K562 (cell line): ENCODE measurements at regions not wholly inside any gene's neighbourhood (a gene's known extent, or its start where the extent isn't known, plus 50 kb on each side); places are given as distances from the start of the nearest gene placed in this dataset.

ENCODE experiments used
- ATAC-seq: fragments of 200-7000 bp; cut with Tn5 transposase; 3 replicates; pipeline ENCODE4 v1.9.1; 2020; ENCODE audit warnings: moderate library complexity
- BruUV-seq: library from RNA; stranded (reverse); fragments of 400-500 nt; replicated peaks from 2 replicates; lab custom pipeline; 2021; lab: Mats Ljungman, UMichigan
- CTCF ChIA-PET: fragments of 300-600 bp; formaldehyde crosslinking; extraction: SDS; loops from one replicate; lab custom pipeline; 2021; ENCODE audit warnings: low intra/inter-chr PET ratio; lab: Yijun Ruan, JAX
- POLR2A ChIA-PET: fragments of 300-600, 350-650 bp; sonication (Branson Sonifier 250); formaldehyde crosslinking; extraction: SDS; loops from one replicate; lab custom pipeline; 2021; ENCODE audit warnings: antibody characterized with exemption, inconsistent platforms; lab: Yijun Ruan, JAX
- DNase-seq, 4 experiments: peaks; one replicate each; pipeline versions ENCODE4 v3.0.0 to v3.0.0-alpha.2; 2011 to 2018; ENCODE audit warnings: low spot score in 3 of 4, mixed read lengths in 3 of 4; ENCODE audit errors: extremely low read depth in 1 of 4
- FAIRE-seq: peaks from 2 replicates; lab custom pipeline; 2011; peaks lifted over from hg19 to GRCh38; lab: Jason Lieb, UNC
- H2AFZ ChIP-seq: 2 replicates; pipeline ENCODE4 v1.6.0; 2011; ENCODE audit warnings: low read depth, low read length, control low read depth, inconsistent platforms
- H3K27ac ChIP-seq: fragments of 200-600 bp; 3 replicates; pipeline ENCODE4 v1.8.0; 2011; ENCODE audit warnings: low read depth, mild to moderate bottlenecking, control low read depth, inconsistent platforms, low read length, moderate library complexity, mixed read lengths; ENCODE audit errors: extremely low read depth
- H3K27me3 ChIP-seq, 2 experiments: fragments of 300-600 bp in 1 of 2; 2 replicates in 1 of 2; 3 replicates in 1 of 2; pipeline versions ENCODE4 v1.6.0 to v1.8.0; 2011; ENCODE audit warnings: inconsistent platforms in 2 of 2, low read length in 2 of 2, mild to moderate bottlenecking in 1 of 2, mixed read lengths in 1 of 2, moderate library complexity in 1 of 2; ENCODE audit not compliant: control insufficient read depth in 2 of 2, insufficient read depth in 2 of 2
- H3K36me3 ChIP-seq: fragments of 300-600 bp; 3 replicates; pipeline ENCODE4 v1.8.0; 2011; ENCODE audit warnings: mild to moderate bottlenecking, low read length, inconsistent platforms; ENCODE audit not compliant: control insufficient read depth, insufficient read depth
- H3K4me1 ChIP-seq, 2 experiments: fragments of 200-600 bp in 1 of 2; replicated peaks in 1 of 2; 2 replicates in 1 of 2; 3 replicates in 1 of 2; pipeline versions ENCODE4 v1.5.1 to v1.8.0; 2011; ENCODE audit warnings: inconsistent platforms in 2 of 2, low read length in 2 of 2, mild to moderate bottlenecking in 1 of 2, mixed read lengths in 1 of 2, moderate library complexity in 1 of 2; ENCODE audit not compliant: control insufficient read depth in 2 of 2, insufficient read depth in 2 of 2
- H3K4me2 ChIP-seq: 2 replicates; pipeline ENCODE4 v1.6.1; 2011; ENCODE audit warnings: low read length, control low read depth, inconsistent platforms, mixed read lengths; ENCODE audit not compliant: insufficient read depth
- H3K4me3 ChIP-seq: fragments of 200-600 bp; sonication (generic), shearing (Covaris generic); 2 replicates; pipeline ENCODE4 v1.5.1; 2016; ENCODE audit warnings: control low read depth, inconsistent platforms
- H3K79me2 ChIP-seq: fragments of 200-600 bp; 3 replicates; pipeline ENCODE4 v1.8.0; 2011; ENCODE audit warnings: low read length, inconsistent platforms; ENCODE audit not compliant: control insufficient read depth, insufficient read depth
- H3K9ac ChIP-seq, 2 experiments: 2 replicates each; pipeline versions ENCODE4 v1.6.0 to v1.6.1; 2011; ENCODE audit warnings: low read depth in 2 of 2, low read length in 2 of 2, control low read depth in 1 of 2, inconsistent platforms in 1 of 2, mild to moderate bottlenecking in 1 of 2, mixed read lengths in 1 of 2; ENCODE audit not compliant: insufficient read depth in 1 of 2
- H3K9me1 ChIP-seq: one replicate; pipeline ENCODE4 v1.6.0; 2011; ENCODE audit warnings: inconsistent platforms, mild to moderate bottlenecking, low read length, moderate library complexity; ENCODE audit not compliant: control insufficient read depth, insufficient read depth
- H3K9me3 ChIP-seq: replicated peaks from 2 replicates; pipeline ENCODE4 v1.5.1; 2011; ENCODE audit warnings: low read depth, low read length, inconsistent platforms; ENCODE audit not compliant: control insufficient read depth, insufficient read depth
- H4K20me1 ChIP-seq: replicated peaks from 2 replicates; pipeline ENCODE4 v1.6.1; 2011; ENCODE audit warnings: low read length, inconsistent platforms, mixed read lengths; ENCODE audit not compliant: control insufficient read depth, insufficient read depth
- CREM ChIP-seq: IDR thresholded peaks from 2 replicates; pipeline ENCODE4 v1.6.1; 2014; ENCODE audit warnings: antibody characterized with exemption, low read depth
- CXXC5 ChIP-seq: fragments of 250-450 bp; sonication (Bioruptor Pico); IDR thresholded peaks from 2 replicates; pipeline ENCODE4 v1.8.0; 2022; ENCODE audit warnings: inconsistent platforms, mild to moderate bottlenecking, moderate library complexity
- L3MBTL2 ChIP-seq: fragments of 450-650 bp; IDR thresholded peaks from 2 replicates; pipeline ENCODE4 v1.6.1; 2016; ENCODE audit warnings: mild to moderate bottlenecking, moderate library complexity
- LEF1 ChIP-seq: fragments of 450-650 bp; IDR thresholded peaks from 2 replicates; pipeline ENCODE4 v1.6.1; 2016; ENCODE audit warnings: mild to moderate bottlenecking
- MAZ ChIP-seq, 2 experiments: fragments of 450-650 bp in 1 of 2; sonication (generic) in 1 of 2; formaldehyde crosslinking; IDR thresholded peaks in 1 of 2; conservative IDR thresholded peaks in 1 of 2; 2 replicates each; pipeline versions ENCODE4 v1.4.0 to v1.5.0; 2020; ENCODE audit warnings: mild to moderate bottlenecking in 1 of 2, missing genetic modification reagents in 1 of 2
- NFRKB ChIP-seq: fragments of 450-650 bp; IDR thresholded peaks from 2 replicates; pipeline ENCODE4 v1.6.1; 2016; ENCODE audit warnings: low read depth
- PBX2 ChIP-seq, 2 experiments: IDR thresholded peaks in 1 of 2; conservative IDR thresholded peaks in 1 of 2; 2 replicates each; pipeline ENCODE4 v1.6.1; 2016; ENCODE audit warnings: low read depth in 2 of 2, mild to moderate bottlenecking in 1 of 2, missing compliant biosample characterization in 1 of 2, missing genetic modification characterization in 1 of 2, moderate library complexity in 1 of 2
- POLR2B ChIP-seq: fragments of 450-650 bp; IDR thresholded peaks from 2 replicates; pipeline ENCODE4 v1.6.1; 2018; ENCODE audit warnings: low read depth; ENCODE audit not compliant: partially characterized antibody
- POLR2H ChIP-seq: IDR thresholded peaks from 2 replicates; pipeline ENCODE4 v1.6.1; 2016; ENCODE audit warnings: missing genetic modification characterization, low read depth, mild to moderate bottlenecking, control low read depth, missing compliant biosample characterization, moderate library complexity
- SP2 ChIP-seq: IDR thresholded peaks from 2 replicates; pipeline ENCODE4 v1.6.1; 2011; ENCODE audit warnings: mild to moderate bottlenecking, low read depth, low read length, moderate library complexity; ENCODE audit not compliant: poor library complexity, severe bottlenecking; ENCODE audit errors: extremely low read depth
- TRIM28 ChIP-seq: fragments of 450-650 bp; IDR thresholded peaks from 2 replicates; pipeline ENCODE4 v1.6.1; 2017
- WGBS: fragments of 100-300 bp; shearing (Covaris generic); methylation state at CpG from one replicate; pipeline ENCODE4 v1.1.6; 2016; ENCODE audit warnings: low coverage, mixed read lengths; ENCODE audit not compliant: insufficient coverage; ENCODE audit errors: missing lambda C conversion rate; 5-methylcytosine and 5-hydroxymethylcytosine counted together
- in situ Hi-C: fragments of 300-500 bp; cut with MboI; formaldehyde crosslinking; loops from 4 replicates; pipeline ENCODE4 v1.15.0; 2018; ENCODE audit warnings: inconsistent platforms, mixed read lengths
- intact Hi-C: fragments of 100-400 bp; cut with micrococcal nuclease; formaldehyde crosslinking; loops from 2 replicates; pipeline ENCODE4 v1.14.2; 2022
- TF ChIP-seq, protein P1 (sequence below): fragments of 150-350 bp; conservative IDR thresholded peaks from 2 replicates; pipeline ENCODE4 v1.6.1; 2014; ENCODE audit warnings: low read length
- TF ChIP-seq, protein P2 (sequence below): IDR thresholded peaks from 2 replicates; pipeline ENCODE4 v1.6.1; 2011; ENCODE audit not compliant: insufficient read length; ENCODE audit errors: extremely low read depth

- no peak overlapping the region for H3K4me3 ChIP-seq
- no peaks in the 10 kb centered on the region for H3K79me2 ChIP-seq
- no peak overlapping the region for H3K4me2 ChIP-seq
- DNase-seq, result no peak
- FAIRE-seq, result no peak
- no peak for TF ChIP-seq PBX2 (CRISPR knock-in tag; IDR thresholded peaks at IDR 0.05; ENCODE audit: low read depth)
- no peak for TF ChIP-seq PBX2 (tag; conservative IDR thresholded peaks at IDR 0.05; ENCODE audit: low read depth)
- TF ChIP-seq LEF1, result no peak
- no peak for TF ChIP-seq NFRKB
- TF ChIP-seq, protein P1, sequence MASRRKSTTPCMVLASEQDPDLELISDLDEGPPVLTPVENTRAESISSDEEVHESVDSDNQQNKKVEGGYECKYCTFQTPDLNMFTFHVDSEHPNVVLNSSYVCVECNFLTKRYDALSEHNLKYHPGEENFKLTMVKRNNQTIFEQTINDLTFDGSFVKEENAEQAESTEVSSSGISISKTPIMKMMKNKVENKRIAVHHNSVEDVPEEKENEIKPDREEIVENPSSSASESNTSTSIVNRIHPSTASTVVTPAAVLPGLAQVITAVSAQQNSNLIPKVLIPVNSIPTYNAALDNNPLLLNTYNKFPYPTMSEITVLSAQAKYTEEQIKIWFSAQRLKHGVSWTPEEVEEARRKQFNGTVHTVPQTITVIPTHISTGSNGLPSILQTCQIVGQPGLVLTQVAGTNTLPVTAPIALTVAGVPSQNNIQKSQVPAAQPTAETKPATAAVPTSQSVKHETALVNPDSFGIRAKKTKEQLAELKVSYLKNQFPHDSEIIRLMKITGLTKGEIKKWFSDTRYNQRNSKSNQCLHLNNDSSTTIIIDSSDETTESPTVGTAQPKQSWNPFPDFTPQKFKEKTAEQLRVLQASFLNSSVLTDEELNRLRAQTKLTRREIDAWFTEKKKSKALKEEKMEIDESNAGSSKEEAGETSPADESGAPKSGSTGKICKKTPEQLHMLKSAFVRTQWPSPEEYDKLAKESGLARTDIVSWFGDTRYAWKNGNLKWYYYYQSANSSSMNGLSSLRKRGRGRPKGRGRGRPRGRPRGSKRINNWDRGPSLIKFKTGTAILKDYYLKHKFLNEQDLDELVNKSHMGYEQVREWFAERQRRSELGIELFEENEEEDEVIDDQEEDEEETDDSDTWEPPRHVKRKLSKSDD, result no peak
- no peak for TF ChIP-seq POLR2B
- TF ChIP-seq MAZ (CRISPR knock-in tag; conservative IDR thresholded peaks at IDR 0.05 in 1 of 2, IDR thresholded peaks at IDR 0.05 in 1 of 2), result no peak
- no peak for TF ChIP-seq CREM
- TF ChIP-seq, protein P2, sequence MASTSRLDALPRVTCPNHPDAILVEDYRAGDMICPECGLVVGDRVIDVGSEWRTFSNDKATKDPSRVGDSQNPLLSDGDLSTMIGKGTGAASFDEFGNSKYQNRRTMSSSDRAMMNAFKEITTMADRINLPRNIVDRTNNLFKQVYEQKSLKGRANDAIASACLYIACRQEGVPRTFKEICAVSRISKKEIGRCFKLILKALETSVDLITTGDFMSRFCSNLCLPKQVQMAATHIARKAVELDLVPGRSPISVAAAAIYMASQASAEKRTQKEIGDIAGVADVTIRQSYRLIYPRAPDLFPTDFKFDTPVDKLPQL, result no peak
- TF ChIP-seq SP2, result no peak
- no peak for TF ChIP-seq POLR2H (tag)
- TF ChIP-seq L3MBTL2, result no peak
- no peak for TF ChIP-seq TRIM28
- TF ChIP-seq CXXC5, result no peak
- no peak for ATAC-seq
- BruUV-seq, result no TSS peak
- H4K20me1 ChIP-seq, result no peaks in the 10 kb centered on the region
- H3K9ac ChIP-seq, result no peak overlapping the region
- no peaks in the 10 kb centered on the region for H3K4me1 ChIP-seq
- in situ Hi-C loops, result loop anchor here (5.0 kb wide), 1 partner anchor 98 kb away; no protein-coding TSS in a partner anchor
- intact Hi-C loops, result no loop called here
- POLR2A ChIA-PET, result interaction anchor here (1.0 kb wide), 1 partner anchor 23 kb away, joined by 3 read pairs; no protein-coding TSS in a partner anchor
- peaks cover 10 to 45% of the 10 kb centered on the region in 2 experiments; a peak in 4 of 5 replicates for H3K27me3 ChIP-seq
- no peaks in the 10 kb centered on the region for H3K36me3 ChIP-seq
- WGBS, result 4% methylated on average over 7 of the region's 7 CpGs
- H2AFZ ChIP-seq, result no peak overlapping the region
- no peak overlapping the region for H3K27ac ChIP-seq
- H3K9me1 ChIP-seq, result no peaks in the 10 kb centered on the region
- no peaks in the 10 kb centered on the region for H3K9me3 ChIP-seq
- CTCF ChIA-PET, result no interaction called here
These were observed 111.1 kb downstream of the SINHCAF start for GRCh38 chr12:31214626-31215517.
